GM12801 (cell line): ENCODE measurements at regions not wholly inside any gene's neighbourhood (a gene's known extent, or its start where the extent isn't known, plus 50 kb on each side); places are given as distances from the start of the nearest gene placed in this dataset.

Experiments used
- TF ChIP-seq, protein P1 (sequence below): IDR thresholded peaks from one replicate; pipeline ENCODE4 v1.5.1; 2011; ENCODE audit warnings: control low read depth; ENCODE audit not compliant: insufficient read length; ENCODE audit errors: extremely low read depth

- TF ChIP-seq, protein P1, sequence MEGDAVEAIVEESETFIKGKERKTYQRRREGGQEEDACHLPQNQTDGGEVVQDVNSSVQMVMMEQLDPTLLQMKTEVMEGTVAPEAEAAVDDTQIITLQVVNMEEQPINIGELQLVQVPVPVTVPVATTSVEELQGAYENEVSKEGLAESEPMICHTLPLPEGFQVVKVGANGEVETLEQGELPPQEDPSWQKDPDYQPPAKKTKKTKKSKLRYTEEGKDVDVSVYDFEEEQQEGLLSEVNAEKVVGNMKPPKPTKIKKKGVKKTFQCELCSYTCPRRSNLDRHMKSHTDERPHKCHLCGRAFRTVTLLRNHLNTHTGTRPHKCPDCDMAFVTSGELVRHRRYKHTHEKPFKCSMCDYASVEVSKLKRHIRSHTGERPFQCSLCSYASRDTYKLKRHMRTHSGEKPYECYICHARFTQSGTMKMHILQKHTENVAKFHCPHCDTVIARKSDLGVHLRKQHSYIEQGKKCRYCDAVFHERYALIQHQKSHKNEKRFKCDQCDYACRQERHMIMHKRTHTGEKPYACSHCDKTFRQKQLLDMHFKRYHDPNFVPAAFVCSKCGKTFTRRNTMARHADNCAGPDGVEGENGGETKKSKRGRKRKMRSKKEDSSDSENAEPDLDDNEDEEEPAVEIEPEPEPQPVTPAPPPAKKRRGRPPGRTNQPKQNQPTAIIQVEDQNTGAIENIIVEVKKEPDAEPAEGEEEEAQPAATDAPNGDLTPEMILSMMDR, result no peak
Observed at GRCh38 chr10:6642876-6643275, 62.8 kb upstream of the PRKCQ start.

GRCh38 chr10:6640433-6641040 lies 60.5 kb upstream of the PRKCQ start:
- TF ChIP-seq, protein P1, result no peak

DNA sequence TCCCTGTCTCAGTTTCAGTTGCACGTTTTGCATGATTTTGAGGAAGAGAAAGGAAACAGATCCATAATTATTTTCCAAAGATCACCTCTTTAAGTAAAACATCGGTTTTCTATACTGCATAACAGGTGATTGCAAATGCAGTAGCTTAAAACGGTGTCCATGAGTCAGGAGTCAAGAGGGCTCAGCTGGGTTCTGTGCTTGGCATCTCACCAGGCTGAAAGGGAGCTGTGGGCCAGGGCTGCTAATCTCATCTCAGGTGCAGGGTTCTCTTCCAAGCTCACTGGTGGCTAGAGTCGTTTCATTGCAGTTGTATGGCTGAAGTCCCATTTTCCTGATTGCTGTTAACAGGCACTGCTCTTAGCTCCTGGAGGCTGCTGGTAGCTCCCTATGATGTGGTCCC lies 57.0 kb upstream of the PRKCQ start:
- TF ChIP-seq, protein P1, result no peak

- TF ChIP-seq, protein P1, result no peak
Observed at GRCh38 chr10:6635784-6636183, 55.7 kb upstream of the PRKCQ start.
